ENCODE measurements at regions not wholly inside any gene's neighbourhood (a gene's known extent, or its start where the extent isn't known, plus 50 kb on each side); places are given as distances from the start of the nearest gene placed in this dataset.
A peak's percentile ranks its signal among the peaks of the same experiment; 100 is the strongest.
"Not testable (repeated sequence)": the region's sequence is repeated elsewhere in the genome, so short reads cannot be mapped to it uniquely, and the experiment has no call there.

DNA sequence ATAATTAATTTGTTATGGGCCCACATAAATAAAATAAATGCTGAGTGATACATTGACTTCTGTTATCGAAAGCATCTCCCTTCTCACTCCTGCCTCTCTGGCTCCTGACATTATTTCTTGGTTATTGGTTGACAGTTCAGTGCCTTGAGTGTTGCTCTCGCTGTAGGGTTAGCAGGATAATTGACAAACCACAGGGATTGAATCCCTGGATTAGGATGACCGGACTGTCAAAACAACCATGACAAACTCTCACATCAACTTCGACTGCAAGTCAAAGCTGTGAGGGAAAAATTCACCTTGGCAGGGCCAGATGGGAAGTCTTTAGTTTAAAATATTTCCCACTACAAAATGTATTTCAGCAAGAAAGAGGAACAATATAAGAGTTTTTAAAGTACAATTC is 245.4 kb upstream of the TFAP2D start:
- no peak for DNase-seq (ENCODE audit: low spot score)

- no peak for DNase-seq (ENCODE audit: low spot score)
Observed at GRCh38 chr6:50471041-50471440, 242.3 kb upstream of the TFAP2D start.

- no peak for DNase-seq (ENCODE audit: low spot score)
Observed at GRCh38 chr6:50510361-50510760, 203.0 kb upstream of the TFAP2D start.

DNA sequence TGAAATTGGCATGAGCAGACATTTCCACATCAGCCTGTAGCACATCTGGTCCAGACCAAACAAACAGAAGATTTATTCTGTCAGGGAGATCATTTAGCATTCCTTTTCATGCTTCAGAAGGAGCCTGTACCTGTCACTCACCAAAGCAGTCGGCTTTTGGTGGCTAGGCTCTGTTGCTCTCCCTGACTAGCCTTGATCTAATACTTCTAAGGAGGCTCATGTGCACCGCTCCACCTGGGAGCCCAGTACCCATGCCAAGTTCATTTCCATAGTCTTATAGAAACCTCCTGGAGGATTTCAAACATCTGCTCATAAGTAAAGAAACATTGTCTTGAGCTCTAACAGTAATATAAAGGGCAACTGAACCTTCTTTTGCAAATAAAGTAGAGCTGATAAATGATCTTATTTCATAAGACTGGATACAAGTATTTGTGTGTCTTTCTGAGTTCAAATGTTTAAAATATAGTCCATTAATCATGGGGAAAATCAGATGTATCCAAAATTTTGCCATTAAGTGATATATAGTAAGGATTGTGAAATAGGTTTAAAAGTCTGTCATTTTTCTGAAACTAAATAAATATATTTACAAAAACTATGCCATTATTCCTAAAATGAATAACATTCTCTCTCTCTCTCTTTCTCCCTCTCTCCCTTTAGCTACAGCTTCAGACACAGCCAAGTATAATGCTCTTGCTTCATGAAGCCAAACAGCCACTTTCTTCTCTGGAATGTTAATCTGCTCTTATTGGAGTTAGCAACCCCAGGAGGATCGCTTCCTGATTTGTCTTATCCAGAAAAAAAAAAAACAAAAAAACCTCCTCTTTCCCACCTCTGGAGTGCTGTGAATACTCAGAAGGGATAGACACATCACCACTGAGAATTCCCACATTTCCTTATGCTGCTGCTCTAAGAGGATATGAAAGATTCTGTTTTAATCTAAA is 192.7 kb upstream of the TFAP2D start:
- DNase-seq (ENCODE audit: low spot score): no peak

GRCh38 chr6:50524341-50524740 is 189.0 kb upstream of the TFAP2D start:
- no peak for DNase-seq (ENCODE audit: low spot score)

DNA sequence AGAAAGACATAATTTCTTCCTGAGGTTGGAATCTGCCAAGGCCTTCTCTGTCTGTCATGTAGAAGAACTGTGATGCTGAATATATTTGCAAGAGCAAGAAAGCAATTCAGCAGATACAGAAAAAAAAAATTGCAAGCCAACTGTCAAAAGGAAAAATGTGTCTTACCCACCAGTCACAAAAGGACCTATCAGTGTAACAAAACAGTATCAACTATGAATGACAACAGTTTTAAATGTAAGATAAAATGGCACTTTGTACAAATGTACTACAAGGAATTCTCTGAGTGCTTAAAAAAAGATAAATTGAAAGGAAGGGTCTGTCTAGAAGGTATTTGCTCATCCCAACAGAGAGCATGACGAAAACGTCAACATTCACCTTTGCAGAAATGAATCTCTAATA is 185.3 kb upstream of the TFAP2D start:
- DNase-seq (ENCODE audit: low spot score): no peak

DNA sequence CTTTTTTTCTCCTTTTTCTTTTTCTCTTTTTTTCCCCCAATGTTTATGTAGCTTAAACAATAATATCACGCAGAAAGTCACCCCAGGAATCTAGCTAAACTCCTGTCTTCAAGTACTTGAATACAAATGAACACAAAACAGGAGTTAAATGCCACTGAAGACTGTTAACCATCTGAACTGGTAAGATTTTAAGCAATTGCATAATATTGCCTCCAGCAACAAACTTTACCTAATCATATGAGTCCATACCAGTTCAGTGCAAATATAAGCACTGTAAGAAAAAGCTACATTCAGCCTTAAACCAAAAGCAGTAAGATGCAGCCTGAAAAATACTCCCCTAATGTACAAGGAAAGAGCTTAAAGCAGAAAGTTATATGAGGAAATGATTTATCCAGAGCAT is 173.9 kb upstream of the TFAP2D start:
- DNase-seq (ENCODE audit: low spot score): no peak

DNA sequence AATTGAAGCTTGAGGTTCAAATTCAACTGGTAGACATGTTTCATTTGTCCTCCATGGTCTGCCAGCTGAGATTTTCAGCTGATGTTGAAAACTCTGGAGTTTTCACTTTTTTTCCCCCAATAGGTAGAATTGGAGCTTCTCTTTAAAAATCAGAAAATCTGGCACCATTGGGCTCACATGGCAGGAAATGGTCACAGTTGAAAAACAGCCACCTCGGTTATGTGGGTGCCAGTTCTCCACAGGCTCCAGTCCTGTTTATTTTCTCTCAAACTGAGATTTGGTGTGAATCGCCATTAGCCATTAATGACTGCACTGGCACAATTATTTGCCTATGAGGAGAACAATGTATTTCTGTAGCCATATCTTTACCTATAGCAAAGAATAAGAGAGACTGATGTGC is 171.4 kb upstream of the TFAP2D start:
- no peak for DNase-seq (ENCODE audit: low spot score)

DNA sequence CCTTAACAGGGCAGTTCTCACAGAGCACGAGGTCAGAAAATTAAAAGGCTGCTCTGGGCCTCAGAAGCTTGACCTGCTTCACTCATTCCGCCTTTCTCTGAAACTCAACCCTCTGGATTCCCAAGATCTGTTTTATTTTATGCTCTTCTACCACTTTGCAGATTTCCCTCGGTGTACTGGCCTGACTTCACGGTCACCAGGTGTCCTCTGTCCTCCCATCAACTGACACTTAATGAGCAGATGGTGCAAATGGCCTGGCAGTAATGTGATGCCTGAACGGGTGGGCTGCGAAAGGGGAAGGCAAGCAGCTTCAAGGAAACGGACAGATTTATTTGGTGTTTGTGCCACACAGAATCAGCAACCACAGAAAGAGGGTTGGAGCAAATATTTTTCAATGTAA is 169.7 kb upstream of the TFAP2D start:
- no peak for DNase-seq (ENCODE audit: low spot score)

GRCh38 chr6:50549026-50549425 is 164.3 kb upstream of the TFAP2D start:
- no peak for DNase-seq (ENCODE audit: low spot score)

DNA sequence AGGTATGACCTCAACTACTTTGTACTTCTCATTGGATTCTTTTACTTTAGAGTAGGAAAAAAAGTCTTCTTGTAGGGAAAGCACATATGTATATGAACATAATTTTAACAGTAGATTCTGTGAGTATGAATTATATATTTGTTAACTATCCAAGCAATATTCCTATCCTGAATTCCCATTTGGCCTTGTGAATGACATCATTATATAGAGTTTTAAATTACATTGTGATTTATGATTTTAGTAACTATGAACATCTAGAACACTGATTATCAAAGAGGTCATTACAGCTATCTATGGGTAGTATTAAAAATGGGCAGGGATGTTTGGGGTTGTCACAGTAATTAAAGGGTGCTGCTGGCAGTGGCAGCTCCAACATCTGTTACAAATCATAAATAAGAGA is 163.9 kb upstream of the TFAP2D start:
- DNase-seq (ENCODE audit: low spot score): no peak

DNA sequence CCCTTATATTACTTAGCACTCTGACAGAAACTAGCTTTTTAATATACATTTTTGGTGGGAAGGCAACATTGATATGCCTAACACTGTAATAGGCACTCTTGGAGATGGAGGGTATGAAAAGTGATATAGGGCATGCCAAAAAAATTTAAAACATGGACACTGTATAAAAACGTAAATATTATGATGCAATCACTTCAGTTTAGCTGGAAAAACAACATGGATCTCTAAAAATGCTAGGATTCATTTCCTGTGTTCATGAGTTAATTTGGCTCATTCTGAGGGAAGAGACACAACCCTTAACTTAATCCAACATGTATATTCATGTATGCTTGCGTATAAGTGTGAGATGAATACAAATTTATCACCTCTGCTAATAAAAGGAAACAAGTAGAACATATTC is 157.3 kb upstream of the TFAP2D start:
- no peak for DNase-seq (ENCODE audit: low spot score)

DNA sequence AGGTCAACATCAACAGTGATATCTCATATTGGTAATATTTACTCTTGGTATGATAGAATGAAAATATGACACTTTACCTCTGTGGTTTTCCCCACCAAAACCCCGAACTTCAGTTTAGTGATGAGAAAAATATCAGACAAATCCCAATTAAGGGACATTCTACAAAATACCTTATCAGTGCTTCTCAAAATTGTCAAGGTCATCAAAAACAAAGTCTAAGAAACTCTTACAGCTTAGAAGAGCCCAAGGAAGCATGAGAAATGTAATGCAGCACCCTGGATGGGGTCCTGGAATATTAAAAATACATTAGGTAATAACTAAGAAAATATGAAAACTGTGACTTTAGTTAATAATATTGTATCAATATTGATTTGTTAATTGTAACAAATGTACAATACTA is 148.3 kb upstream of the TFAP2D start:
- DNase-seq (ENCODE audit: low spot score): no peak

DNA sequence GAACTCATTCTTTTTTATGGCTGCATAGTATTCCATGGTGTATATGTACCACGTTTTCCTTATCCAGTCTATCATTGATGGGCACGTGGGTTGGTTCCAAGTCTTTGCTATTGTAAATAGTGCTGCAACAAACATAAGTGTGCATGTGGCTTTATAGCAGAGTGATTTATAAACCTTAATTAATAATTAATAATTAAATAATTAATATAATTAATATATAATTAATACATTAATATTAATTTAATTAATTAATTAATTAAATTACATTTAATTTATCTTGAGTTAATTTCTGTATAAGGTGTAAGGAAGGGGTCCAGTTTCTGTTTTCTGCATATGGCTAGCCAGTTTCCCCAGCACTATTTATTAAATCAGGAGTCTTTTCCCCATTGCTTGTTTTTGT is 142.1 kb upstream of the TFAP2D start:
- not testable (repeated sequence) for DNase-seq (ENCODE audit: low spot score)

- DNase-seq (ENCODE audit: low spot score): no peak
Observed at GRCh38 chr6:50585441-50586330, 127.6 kb upstream of the TFAP2D start.

DNA sequence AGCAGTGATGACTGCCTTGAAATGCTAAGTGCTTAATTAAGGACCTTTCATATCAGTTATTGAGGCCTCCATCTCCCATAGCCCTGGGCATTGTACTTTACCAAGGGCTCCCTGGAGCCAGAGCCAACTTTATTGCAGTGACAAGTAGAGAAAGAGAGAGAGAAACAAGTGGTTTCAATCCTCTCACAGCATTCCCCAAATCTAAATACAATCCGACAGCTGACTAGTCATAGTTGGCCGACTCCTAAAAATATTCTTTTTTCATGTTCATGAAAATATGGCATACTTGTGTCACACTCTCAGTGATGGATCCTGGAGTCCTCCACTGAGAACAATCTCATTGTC is 127.0 kb upstream of the TFAP2D start:
- DNase-seq (ENCODE audit: low spot score): no peak

DNA sequence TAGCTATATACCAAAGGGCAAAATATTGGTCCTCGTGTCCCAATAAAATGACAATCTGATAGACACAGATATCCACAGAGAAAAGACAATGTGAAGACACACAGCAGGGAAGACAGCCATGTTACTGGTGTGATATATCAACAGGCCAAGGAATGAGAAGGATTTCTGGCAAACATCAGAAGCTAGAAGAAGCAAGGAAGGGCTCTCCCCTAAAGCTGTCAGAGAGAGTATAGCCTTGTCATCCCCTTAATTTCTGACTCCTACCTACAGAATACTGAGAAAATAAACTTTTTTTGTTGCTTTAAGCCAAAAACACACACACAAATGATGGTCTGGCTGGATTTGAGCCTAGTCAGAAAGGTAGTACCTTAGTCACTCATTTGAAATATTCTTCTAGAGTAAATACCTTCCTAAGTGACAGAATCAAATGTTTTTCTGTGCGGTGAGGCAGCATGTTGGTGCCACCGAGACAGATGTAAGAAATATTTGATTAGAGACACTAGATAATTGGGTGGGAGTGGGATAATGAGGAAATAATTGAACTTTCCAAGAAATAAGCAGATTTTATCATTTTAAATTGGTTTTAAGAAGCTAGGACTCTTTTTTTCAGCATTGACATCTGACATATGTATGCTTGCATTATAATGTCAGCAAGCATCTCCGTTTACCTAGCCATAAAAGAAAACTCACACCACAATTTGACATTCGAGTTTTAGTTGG is 123.4 kb upstream of the TFAP2D start:
- no peak for DNase-seq (ENCODE audit: low spot score)

- peak; percentile 50 for DNase-seq (ENCODE audit: low spot score)
Observed at GRCh38 chr6:50591135-50591534, 122.2 kb upstream of the TFAP2D start.

DNA sequence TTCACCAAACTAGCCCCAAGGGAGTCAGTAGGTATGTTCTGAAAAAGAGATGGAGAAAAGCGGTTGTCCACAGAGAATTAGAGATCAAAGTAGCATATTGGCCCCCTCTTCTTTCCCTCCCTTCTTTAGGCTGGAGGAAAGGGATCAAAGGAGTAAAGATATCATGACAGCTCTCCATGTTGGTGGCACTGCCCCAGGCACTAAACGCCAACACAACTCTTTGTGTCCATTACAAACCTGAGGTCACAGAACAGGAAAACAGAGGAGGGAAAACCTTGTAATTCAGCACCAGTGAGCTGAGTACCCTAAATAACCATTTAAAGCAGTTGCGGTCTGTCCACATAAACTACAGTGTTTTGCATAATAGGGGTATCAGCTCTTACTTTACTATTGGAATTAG is 113.0 kb upstream of the TFAP2D start:
- DNase-seq (ENCODE audit: low spot score): peak; percentile 52

GRCh38 chr6:50602292-50602691 is 111.0 kb upstream of the TFAP2D start:
- DNase-seq (ENCODE audit: low spot score): no peak

DNA sequence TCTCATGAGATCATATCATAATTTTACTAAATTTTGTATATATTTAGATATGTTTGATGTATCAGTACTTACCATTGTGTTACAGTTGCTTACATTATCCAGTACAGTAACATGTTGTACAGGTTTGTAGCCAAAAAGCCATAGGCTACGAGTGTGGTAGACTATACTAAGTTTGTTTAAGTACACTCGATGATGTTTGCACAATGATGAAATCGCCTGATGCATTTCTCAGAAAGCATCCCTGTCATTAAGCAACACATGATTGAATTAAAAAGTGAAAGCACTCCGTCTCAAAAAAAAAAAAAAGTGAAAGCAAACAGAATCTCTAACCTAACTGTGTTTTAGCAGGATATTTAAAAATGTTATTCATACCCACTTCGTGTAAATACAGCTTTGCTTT is 104.9 kb upstream of the TFAP2D start:
- no peak for DNase-seq (ENCODE audit: low spot score)

DNA sequence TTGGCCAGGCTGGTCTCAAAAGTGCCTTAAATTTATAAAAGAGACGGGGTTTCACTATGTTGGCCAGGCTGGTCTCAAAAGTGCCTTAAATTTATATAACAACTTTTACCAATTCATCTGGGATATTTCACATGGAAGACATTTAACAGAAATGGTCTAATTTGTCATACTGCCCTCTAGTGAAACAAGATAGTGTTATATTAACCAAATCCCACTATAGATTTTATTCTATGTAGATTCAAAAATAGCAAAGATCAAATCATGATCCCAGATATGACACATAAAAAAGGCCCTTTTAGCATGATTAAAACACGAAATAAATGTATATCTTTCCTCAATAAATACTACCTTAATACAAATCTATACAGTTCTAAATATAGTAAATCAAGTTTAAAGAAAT is 102.8 kb upstream of the TFAP2D start:
- no peak for DNase-seq (ENCODE audit: low spot score)

- no peak for DNase-seq (ENCODE audit: low spot score)
Observed at GRCh38 chr6:50635429-50635828, 77.9 kb upstream of the TFAP2D start.

Data from ecto neural progenitor cell (in vitro differentiated cells).